ENCODE measurements at regions not wholly inside any gene's neighbourhood (a gene's known extent, or its start where the extent isn't known, plus 50 kb on each side); places are given as distances from the start of the nearest gene placed in this dataset.

GRCh38 chr10:4649886-4650508, 176.0 kb upstream of the AKR1E2 start:
- in situ Hi-C loops (cut with HindIII; ENCODE audit: low sequenced_read_pairs): no loop called here
- no peak for DNase-seq (ENCODE audit: low spot score)

GRCh38 chr10:4649471-4649870, 176.5 kb upstream of the AKR1E2 start:
- no peak for DNase-seq (ENCODE audit: low spot score)
- in situ Hi-C loops (cut with HindIII; ENCODE audit: low sequenced_read_pairs): no loop called here

GRCh38 chr10:4648999-4649398, 177.0 kb upstream of the AKR1E2 start:
- in situ Hi-C loops (cut with HindIII; ENCODE audit: low sequenced_read_pairs): no loop called here
- no peak for DNase-seq (ENCODE audit: low spot score)

- in situ Hi-C loops (cut with HindIII; ENCODE audit: low sequenced_read_pairs): no loop called here
- DNase-seq (ENCODE audit: low spot score): no peak
Measured at GRCh38 chr10:4647109-4647785, 178.8 kb upstream of the AKR1E2 start.

- in situ Hi-C loops (cut with HindIII; ENCODE audit: low sequenced_read_pairs): no loop called here
- no peak for DNase-seq (ENCODE audit: low spot score)
Measured at GRCh38 chr10:4646547-4646946, 179.5 kb upstream of the AKR1E2 start.

GRCh38 chr10:4645836-4646235, 180.2 kb upstream of the AKR1E2 start:
- DNase-seq (ENCODE audit: low spot score): no peak
- in situ Hi-C loops (cut with HindIII; ENCODE audit: low sequenced_read_pairs): no loop called here

- DNase-seq (ENCODE audit: low spot score): no peak
- in situ Hi-C loops (cut with HindIII; ENCODE audit: low sequenced_read_pairs): no loop called here
Measured at GRCh38 chr10:4643471-4643870, 182.5 kb upstream of the AKR1E2 start.

GRCh38 chr10:4639960-4640359, 186.0 kb upstream of the AKR1E2 start:
- in situ Hi-C loops (cut with HindIII; ENCODE audit: low sequenced_read_pairs): no loop called here
- DNase-seq (ENCODE audit: low spot score): no peak

- in situ Hi-C loops (cut with HindIII; ENCODE audit: low sequenced_read_pairs): no loop called here
- no peak for DNase-seq (ENCODE audit: low spot score)
Measured at GRCh38 chr10:4638099-4638498, 187.9 kb upstream of the AKR1E2 start.

GRCh38 chr10:4637657-4638056, 188.3 kb upstream of the AKR1E2 start:
- no peak for DNase-seq (ENCODE audit: low spot score)
- in situ Hi-C loops (cut with HindIII; ENCODE audit: low sequenced_read_pairs): no loop called here

GRCh38 chr10:4635883-4636282, 190.1 kb upstream of the AKR1E2 start:
- in situ Hi-C loops (cut with HindIII; ENCODE audit: low sequenced_read_pairs): no loop called here

GRCh38 chr10:4635388-4635787, 190.6 kb upstream of the AKR1E2 start:
- no peak for DNase-seq (ENCODE audit: low spot score)

More at GRCh38 chr10:4635883-4636282, 190.1 kb upstream of the AKR1E2 start:
- no peak for DNase-seq (ENCODE audit: low spot score)

GRCh38 chr10:4633776-4634175, 192.2 kb upstream of the AKR1E2 start:
- DNase-seq (ENCODE audit: low spot score): no peak
- in situ Hi-C loops (cut with HindIII; ENCODE audit: low sequenced_read_pairs): no loop called here

More at GRCh38 chr10:4635388-4635787, 190.6 kb upstream of the AKR1E2 start:
- in situ Hi-C loops (cut with HindIII; ENCODE audit: low sequenced_read_pairs): no loop called here

- in situ Hi-C loops (cut with HindIII; ENCODE audit: low sequenced_read_pairs): no loop called here
- DNase-seq (ENCODE audit: low spot score): no peak
Measured at GRCh38 chr10:4633186-4633585, 192.8 kb upstream of the AKR1E2 start.

GRCh38 chr10:4632757-4633156, 193.2 kb upstream of the AKR1E2 start:
- DNase-seq (ENCODE audit: low spot score): no peak
- in situ Hi-C loops (cut with HindIII; ENCODE audit: low sequenced_read_pairs): no loop called here

GRCh38 chr10:4626919-4627318, 199.1 kb upstream of the AKR1E2 start:
- no peak for DNase-seq (ENCODE audit: low spot score)
- in situ Hi-C loops (cut with HindIII; ENCODE audit: low sequenced_read_pairs): no loop called here

- in situ Hi-C loops (cut with HindIII; ENCODE audit: low sequenced_read_pairs): no loop called here
- DNase-seq (ENCODE audit: low spot score): no peak
Measured at GRCh38 chr10:4623757-4624420, 202.1 kb upstream of the AKR1E2 start.

GRCh38 chr10:4623200-4623599, 202.8 kb upstream of the AKR1E2 start:
- DNase-seq (ENCODE audit: low spot score): no peak
- in situ Hi-C loops (cut with HindIII; ENCODE audit: low sequenced_read_pairs): no loop called here

- in situ Hi-C loops (cut with HindIII; ENCODE audit: low sequenced_read_pairs): no loop called here
- no peak for DNase-seq (ENCODE audit: low spot score)
Measured at GRCh38 chr10:4622384-4622783, 203.6 kb upstream of the AKR1E2 start.

- in situ Hi-C loops (cut with HindIII; ENCODE audit: low sequenced_read_pairs): no loop called here
Measured at GRCh38 chr10:4617589-4617988, 208.4 kb upstream of the AKR1E2 start.

GRCh38 chr10:4615042-4615441, 211.0 kb upstream of the AKR1E2 start:
- in situ Hi-C loops (cut with HindIII; ENCODE audit: low sequenced_read_pairs): no loop called here

More at GRCh38 chr10:4617589-4617988, 208.4 kb upstream of the AKR1E2 start:
- DNase-seq (ENCODE audit: low spot score): no peak

More at GRCh38 chr10:4615042-4615441, 211.0 kb upstream of the AKR1E2 start:
- DNase-seq (ENCODE audit: low spot score): no peak

All from G401 (cell line).